HL-60 (cell line): ENCODE measurements at regions not wholly inside any gene's neighbourhood (a gene's known extent, or its start where the extent isn't known, plus 50 kb on each side); places are given as distances from the start of the nearest gene placed in this dataset.

ENCODE experiments used
- GABPA ChIP-seq: IDR thresholded peaks from 2 replicates; pipeline ENCODE4 v1.6.1; 2012; ENCODE audit warnings: low read depth
- POLR2AphosphoS5 ChIP-seq: IDR thresholded peaks from 2 replicates; pipeline ENCODE4 v1.6.1; 2012; ENCODE audit warnings: low read depth
- SPI1 ChIP-seq: IDR thresholded peaks from 2 replicates; pipeline ENCODE4 v1.6.1; 2012; ENCODE audit warnings: low read depth, mild to moderate bottlenecking, borderline replicate concordance
- TF ChIP-seq, protein P1 (sequence below): IDR thresholded peaks from one replicate; pipeline ENCODE4 v1.5.1; 2011; ENCODE audit warnings: low read length, control low read depth, inconsistent platforms; ENCODE audit not compliant: insufficient read depth
- TF ChIP-seq, protein P2 (sequence below): IDR thresholded peaks from 2 replicates; pipeline ENCODE4 v1.6.1; 2012; ENCODE audit warnings: low read depth; ENCODE audit not compliant: insufficient replicate concordance

- TF ChIP-seq, protein P1, sequence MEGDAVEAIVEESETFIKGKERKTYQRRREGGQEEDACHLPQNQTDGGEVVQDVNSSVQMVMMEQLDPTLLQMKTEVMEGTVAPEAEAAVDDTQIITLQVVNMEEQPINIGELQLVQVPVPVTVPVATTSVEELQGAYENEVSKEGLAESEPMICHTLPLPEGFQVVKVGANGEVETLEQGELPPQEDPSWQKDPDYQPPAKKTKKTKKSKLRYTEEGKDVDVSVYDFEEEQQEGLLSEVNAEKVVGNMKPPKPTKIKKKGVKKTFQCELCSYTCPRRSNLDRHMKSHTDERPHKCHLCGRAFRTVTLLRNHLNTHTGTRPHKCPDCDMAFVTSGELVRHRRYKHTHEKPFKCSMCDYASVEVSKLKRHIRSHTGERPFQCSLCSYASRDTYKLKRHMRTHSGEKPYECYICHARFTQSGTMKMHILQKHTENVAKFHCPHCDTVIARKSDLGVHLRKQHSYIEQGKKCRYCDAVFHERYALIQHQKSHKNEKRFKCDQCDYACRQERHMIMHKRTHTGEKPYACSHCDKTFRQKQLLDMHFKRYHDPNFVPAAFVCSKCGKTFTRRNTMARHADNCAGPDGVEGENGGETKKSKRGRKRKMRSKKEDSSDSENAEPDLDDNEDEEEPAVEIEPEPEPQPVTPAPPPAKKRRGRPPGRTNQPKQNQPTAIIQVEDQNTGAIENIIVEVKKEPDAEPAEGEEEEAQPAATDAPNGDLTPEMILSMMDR = no peak
- TF ChIP-seq SPI1 (no peak), POLR2AphosphoS5 (no peak), GABPA (no peak)
- TF ChIP-seq, protein P2, sequence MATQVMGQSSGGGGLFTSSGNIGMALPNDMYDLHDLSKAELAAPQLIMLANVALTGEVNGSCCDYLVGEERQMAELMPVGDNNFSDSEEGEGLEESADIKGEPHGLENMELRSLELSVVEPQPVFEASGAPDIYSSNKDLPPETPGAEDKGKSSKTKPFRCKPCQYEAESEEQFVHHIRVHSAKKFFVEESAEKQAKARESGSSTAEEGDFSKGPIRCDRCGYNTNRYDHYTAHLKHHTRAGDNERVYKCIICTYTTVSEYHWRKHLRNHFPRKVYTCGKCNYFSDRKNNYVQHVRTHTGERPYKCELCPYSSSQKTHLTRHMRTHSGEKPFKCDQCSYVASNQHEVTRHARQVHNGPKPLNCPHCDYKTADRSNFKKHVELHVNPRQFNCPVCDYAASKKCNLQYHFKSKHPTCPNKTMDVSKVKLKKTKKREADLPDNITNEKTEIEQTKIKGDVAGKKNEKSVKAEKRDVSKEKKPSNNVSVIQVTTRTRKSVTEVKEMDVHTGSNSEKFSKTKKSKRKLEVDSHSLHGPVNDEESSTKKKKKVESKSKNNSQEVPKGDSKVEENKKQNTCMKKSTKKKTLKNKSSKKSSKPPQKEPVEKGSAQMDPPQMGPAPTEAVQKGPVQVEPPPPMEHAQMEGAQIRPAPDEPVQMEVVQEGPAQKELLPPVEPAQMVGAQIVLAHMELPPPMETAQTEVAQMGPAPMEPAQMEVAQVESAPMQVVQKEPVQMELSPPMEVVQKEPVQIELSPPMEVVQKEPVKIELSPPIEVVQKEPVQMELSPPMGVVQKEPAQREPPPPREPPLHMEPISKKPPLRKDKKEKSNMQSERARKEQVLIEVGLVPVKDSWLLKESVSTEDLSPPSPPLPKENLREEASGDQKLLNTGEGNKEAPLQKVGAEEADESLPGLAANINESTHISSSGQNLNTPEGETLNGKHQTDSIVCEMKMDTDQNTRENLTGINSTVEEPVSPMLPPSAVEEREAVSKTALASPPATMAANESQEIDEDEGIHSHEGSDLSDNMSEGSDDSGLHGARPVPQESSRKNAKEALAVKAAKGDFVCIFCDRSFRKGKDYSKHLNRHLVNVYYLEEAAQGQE = no peak
Observed at GRCh38 chr12:84779169-84779568, 133.4 kb downstream of the SLC6A15 start.
